ENCODE measurements at regions not wholly inside any gene's neighbourhood (a gene's known extent, or its start where the extent isn't known, plus 50 kb on each side); places are given as distances from the start of the nearest gene placed in this dataset.

DNA sequence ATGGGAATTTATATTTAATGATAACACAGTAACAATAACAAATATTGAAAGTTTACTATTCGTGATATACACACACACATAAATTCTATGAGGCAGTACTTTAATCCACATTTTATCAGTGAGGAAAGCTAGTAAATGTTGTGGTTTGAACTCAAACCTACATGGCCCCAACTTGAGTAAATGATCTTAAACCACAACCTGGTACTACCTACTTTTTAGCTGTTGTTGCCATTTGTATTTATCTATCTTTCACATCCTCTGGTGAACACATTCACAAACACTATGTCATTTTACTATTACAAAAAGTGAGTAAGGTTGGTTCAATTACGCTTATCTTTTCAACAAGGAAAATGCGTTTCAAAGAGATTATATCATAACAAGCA, 186.1 kb downstream of the SMC2 start:
- H3K27ac ChIP-seq (ENCODE audit: low read depth, low read length) = no peak overlapping the region
- no peaks in the 10 kb centered on the region for H3K9me3 ChIP-seq (ENCODE audit: insufficient read depth, low read length)
- no peaks in the 10 kb centered on the region for H3K9me2 ChIP-seq (replicated peaks; ENCODE audit: insufficient read depth, low read length)
- H3K79me2 ChIP-seq (ENCODE audit: insufficient read depth, low read length) = no peaks in the 10 kb centered on the region
- H3K4me2 ChIP-seq (ENCODE audit: low read depth, low read length, poor library complexity, severe bottlenecking) = no peak overlapping the region
- no peaks in the 10 kb centered on the region for H3K27me3 ChIP-seq (ENCODE audit: low read length)
- TF ChIP-seq, protein P1, sequence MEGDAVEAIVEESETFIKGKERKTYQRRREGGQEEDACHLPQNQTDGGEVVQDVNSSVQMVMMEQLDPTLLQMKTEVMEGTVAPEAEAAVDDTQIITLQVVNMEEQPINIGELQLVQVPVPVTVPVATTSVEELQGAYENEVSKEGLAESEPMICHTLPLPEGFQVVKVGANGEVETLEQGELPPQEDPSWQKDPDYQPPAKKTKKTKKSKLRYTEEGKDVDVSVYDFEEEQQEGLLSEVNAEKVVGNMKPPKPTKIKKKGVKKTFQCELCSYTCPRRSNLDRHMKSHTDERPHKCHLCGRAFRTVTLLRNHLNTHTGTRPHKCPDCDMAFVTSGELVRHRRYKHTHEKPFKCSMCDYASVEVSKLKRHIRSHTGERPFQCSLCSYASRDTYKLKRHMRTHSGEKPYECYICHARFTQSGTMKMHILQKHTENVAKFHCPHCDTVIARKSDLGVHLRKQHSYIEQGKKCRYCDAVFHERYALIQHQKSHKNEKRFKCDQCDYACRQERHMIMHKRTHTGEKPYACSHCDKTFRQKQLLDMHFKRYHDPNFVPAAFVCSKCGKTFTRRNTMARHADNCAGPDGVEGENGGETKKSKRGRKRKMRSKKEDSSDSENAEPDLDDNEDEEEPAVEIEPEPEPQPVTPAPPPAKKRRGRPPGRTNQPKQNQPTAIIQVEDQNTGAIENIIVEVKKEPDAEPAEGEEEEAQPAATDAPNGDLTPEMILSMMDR (IDR thresholded peaks at IDR 0.05; ENCODE audit: insufficient read depth, low read length, poor library complexity, severe bottlenecking) = no peak
- no peak for TF ChIP-seq EZH2phosphoT487 (conservative IDR thresholded peaks at IDR 0.05; ENCODE audit: low read length)
- H4K20me1 ChIP-seq (ENCODE audit: low read depth, low read length) = no peaks in the 10 kb centered on the region
- H2AFZ ChIP-seq (ENCODE audit: low read depth, low read length, severe bottlenecking) = no peak overlapping the region
- H3K36me3 ChIP-seq (ENCODE audit: low read length) = no peaks in the 10 kb centered on the region
- no peak overlapping the region for H3K4me3 ChIP-seq (ENCODE audit: insufficient read depth, low read length, poor library complexity, severe bottlenecking)
- H3F3A ChIP-seq (ENCODE audit: insufficient read depth) = no peaks in the 10 kb centered on the region
- no peak overlapping the region for H3K9ac ChIP-seq (ENCODE audit: low read length)

DNA sequence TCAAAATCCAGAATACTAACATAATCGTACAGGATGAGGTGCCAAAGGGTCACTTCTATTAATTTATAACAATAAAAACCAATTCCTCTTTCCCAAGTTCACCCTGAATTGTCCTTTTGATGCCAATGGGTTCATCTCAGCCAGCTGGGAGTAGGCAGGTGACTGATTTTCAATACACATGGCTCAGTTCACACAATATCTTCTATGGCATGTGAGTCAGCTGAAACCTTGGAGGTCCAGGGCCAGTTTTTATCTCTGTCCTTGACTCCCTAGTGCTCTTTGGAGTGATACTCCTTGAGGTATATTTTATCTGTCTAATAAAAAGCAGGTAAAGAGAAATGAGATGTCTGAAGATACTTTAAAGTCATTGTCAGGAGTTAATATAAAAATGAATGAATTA, 186.6 kb downstream of the SMC2 start:
- Histone ChIP-seq H4K20me1 (ENCODE audit: low read depth, low read length) (no peaks in the 10 kb centered on the region), H3K9me3 (ENCODE audit: insufficient read depth, low read length) (no peaks in the 10 kb centered on the region), H3K4me3 (ENCODE audit: insufficient read depth, low read length, poor library complexity, severe bottlenecking) (no peak overlapping the region), H3K27me3 (ENCODE audit: low read length) (no peaks in the 10 kb centered on the region), H3K9ac (ENCODE audit: low read length) (no peak overlapping the region), H3K36me3 (ENCODE audit: low read length) (no peaks in the 10 kb centered on the region), H3K9me2 (replicated peaks; ENCODE audit: insufficient read depth, low read length) (no peaks in the 10 kb centered on the region), H3K27ac (ENCODE audit: low read depth, low read length) (no peak overlapping the region), H3K79me2 (ENCODE audit: insufficient read depth, low read length) (no peaks in the 10 kb centered on the region), H3F3A (ENCODE audit: insufficient read depth) (no peaks in the 10 kb centered on the region), H3K4me2 (ENCODE audit: low read depth, low read length, poor library complexity, severe bottlenecking) (no peak overlapping the region), H2AFZ (ENCODE audit: low read depth, low read length, severe bottlenecking) (no peak overlapping the region)
- no peak for TF ChIP-seq EZH2phosphoT487 (conservative IDR thresholded peaks at IDR 0.05; ENCODE audit: low read length)
- TF ChIP-seq, protein P1 (IDR thresholded peaks at IDR 0.05; ENCODE audit: insufficient read depth, low read length, poor library complexity, severe bottlenecking) = no peak

DNA sequence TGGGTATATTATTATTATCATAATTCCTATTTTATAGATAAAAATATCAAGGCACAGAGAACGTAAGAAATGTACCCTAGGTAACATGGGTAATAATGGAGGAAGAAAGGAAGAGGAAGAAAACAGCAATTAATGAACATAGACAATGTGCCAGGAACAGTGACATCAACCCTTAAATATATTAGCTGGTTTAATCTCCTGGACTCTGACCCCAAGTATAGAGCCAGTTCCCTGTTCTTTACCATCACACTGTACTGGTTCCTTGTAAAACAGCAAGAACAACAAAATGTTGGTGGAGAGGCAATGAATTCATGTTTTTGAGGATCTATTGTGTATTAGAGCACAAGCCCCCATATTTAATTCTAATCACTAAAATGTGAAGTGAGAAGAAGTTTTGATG, 192.1 kb downstream of the SMC2 start:
- TF ChIP-seq, protein P1 (IDR thresholded peaks at IDR 0.05; ENCODE audit: insufficient read depth, low read length, poor library complexity, severe bottlenecking) = no peak
- no peak for TF ChIP-seq EZH2phosphoT487 (conservative IDR thresholded peaks at IDR 0.05; ENCODE audit: low read length)
- H3K79me2 ChIP-seq (ENCODE audit: insufficient read depth, low read length) = no peaks in the 10 kb centered on the region
- H3K27ac ChIP-seq (ENCODE audit: low read depth, low read length) = no peak overlapping the region
- no peaks in the 10 kb centered on the region for H3K9me2 ChIP-seq (replicated peaks; ENCODE audit: insufficient read depth, low read length)
- no peak overlapping the region for H3K4me2 ChIP-seq (ENCODE audit: low read depth, low read length, poor library complexity, severe bottlenecking)
- no peaks in the 10 kb centered on the region for H3K9me3 ChIP-seq (ENCODE audit: insufficient read depth, low read length)
- no peaks in the 10 kb centered on the region for H3K27me3 ChIP-seq (ENCODE audit: low read length)
- no peaks in the 10 kb centered on the region for H4K20me1 ChIP-seq (ENCODE audit: low read depth, low read length)
- no peaks in the 10 kb centered on the region for H3K36me3 ChIP-seq (ENCODE audit: low read length)
- no peak overlapping the region for H2AFZ ChIP-seq (ENCODE audit: low read depth, low read length, severe bottlenecking)
- H3K9ac ChIP-seq (ENCODE audit: low read length) = no peak overlapping the region
- no peak overlapping the region for H3K4me3 ChIP-seq (ENCODE audit: insufficient read depth, low read length, poor library complexity, severe bottlenecking)
- H3F3A ChIP-seq (ENCODE audit: insufficient read depth) = no peaks in the 10 kb centered on the region

DNA sequence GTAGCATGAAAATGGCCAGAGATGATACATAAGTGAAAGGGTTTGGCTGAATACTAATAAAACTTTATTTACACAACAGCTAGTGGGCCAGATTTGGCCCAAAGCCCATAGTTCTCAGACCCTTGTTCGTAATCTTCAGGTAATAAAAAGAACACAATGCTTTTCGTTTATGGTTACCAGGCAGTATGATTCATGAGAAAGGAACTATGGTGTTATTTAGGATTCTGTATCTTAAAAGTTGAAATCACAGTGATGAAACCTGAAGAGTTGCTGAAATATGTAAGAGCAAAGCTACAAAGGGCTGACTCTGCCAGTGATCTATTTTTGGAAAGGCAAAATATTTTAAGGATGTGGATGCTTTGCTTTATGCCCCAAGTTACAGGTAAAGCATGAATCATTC, 192.7 kb downstream of the SMC2 start:
- H3K9me3 ChIP-seq (ENCODE audit: insufficient read depth, low read length) = no peaks in the 10 kb centered on the region
- H3K79me2 ChIP-seq (ENCODE audit: insufficient read depth, low read length) = no peaks in the 10 kb centered on the region
- no peaks in the 10 kb centered on the region for H3F3A ChIP-seq (ENCODE audit: insufficient read depth)
- no peaks in the 10 kb centered on the region for H4K20me1 ChIP-seq (ENCODE audit: low read depth, low read length)
- no peak overlapping the region for H3K9ac ChIP-seq (ENCODE audit: low read length)
- TF ChIP-seq, protein P1 (IDR thresholded peaks at IDR 0.05; ENCODE audit: insufficient read depth, low read length, poor library complexity, severe bottlenecking) = no peak
- no peak for TF ChIP-seq EZH2phosphoT487 (conservative IDR thresholded peaks at IDR 0.05; ENCODE audit: low read length)
- H3K36me3 ChIP-seq (ENCODE audit: low read length) = no peaks in the 10 kb centered on the region
- no peak overlapping the region for H2AFZ ChIP-seq (ENCODE audit: low read depth, low read length, severe bottlenecking)
- H3K27ac ChIP-seq (ENCODE audit: low read depth, low read length) = no peak overlapping the region
- H3K4me3 ChIP-seq (ENCODE audit: insufficient read depth, low read length, poor library complexity, severe bottlenecking) = no peak overlapping the region
- no peak overlapping the region for H3K4me2 ChIP-seq (ENCODE audit: low read depth, low read length, poor library complexity, severe bottlenecking)
- no peaks in the 10 kb centered on the region for H3K9me2 ChIP-seq (replicated peaks; ENCODE audit: insufficient read depth, low read length)
- no peaks in the 10 kb centered on the region for H3K27me3 ChIP-seq (ENCODE audit: low read length)

All from SU-DHL-6 (cell line).